SH-SY5Y (cell line): ENCODE measurements at regions not wholly inside any gene's neighbourhood (a gene's known extent, or its start where the extent isn't known, plus 50 kb on each side); places are given as distances from the start of the nearest gene placed in this dataset.

ENCODE experiments used
- GATA2 ChIP-seq: IDR thresholded peaks from 2 replicates; pipeline ENCODE4 v1.6.1; 2011; ENCODE audit warnings: mild to moderate bottlenecking, low read depth, low read length
- GATA3 ChIP-seq: IDR thresholded peaks from 2 replicates; pipeline ENCODE4 v1.6.1; 2011; ENCODE audit warnings: low read depth, mild to moderate bottlenecking, low read length, moderate library complexity

DNA sequence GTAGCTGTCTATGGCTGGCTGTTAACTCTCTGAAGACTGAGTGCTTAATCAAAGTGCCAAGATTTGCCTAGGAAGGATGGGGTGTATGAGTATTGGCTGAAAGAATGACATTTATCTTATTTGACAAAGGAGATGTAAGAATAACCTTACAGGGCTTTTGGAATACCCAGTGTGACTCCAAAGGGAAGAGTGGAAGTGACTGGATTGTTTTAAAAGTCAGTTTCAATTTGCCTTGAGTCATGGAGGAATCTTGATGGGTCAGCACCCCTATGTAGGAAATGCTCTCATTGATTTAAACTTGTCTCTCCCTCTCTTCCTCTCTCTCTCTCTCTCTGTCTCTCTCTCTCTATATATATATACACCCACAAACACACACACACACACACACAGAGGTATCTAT lies 118.4 kb upstream of the CLDN10 start:
- TF ChIP-seq GATA2 = no peak
- no peak for TF ChIP-seq GATA3
